H9 (cell line): ENCODE measurements at regions not wholly inside any gene's neighbourhood (a gene's known extent, or its start where the extent isn't known, plus 50 kb on each side); places are given as distances from the start of the nearest gene placed in this dataset.

Experiments used
- DNase-seq: peaks from one replicate; pipeline ENCODE4 v3.0.0-alpha.2; 2017
- H2AFZ ChIP-seq: one replicate; pipeline ENCODE4 v1.6.1; 2013; ENCODE audit warnings: mild to moderate bottlenecking, low read length, control low read depth, moderate library complexity
- H2AK5ac ChIP-seq: 2 replicates; pipeline ENCODE4 v1.6.1; 2013; ENCODE audit warnings: low read length, control low read depth, mixed read lengths; ENCODE audit not compliant: insufficient read length
- H2BK120ac ChIP-seq: one replicate; pipeline ENCODE4 v1.6.1; 2013; ENCODE audit warnings: low read depth, mild to moderate bottlenecking, low read length, control low read depth, inconsistent platforms; ENCODE audit not compliant: poor library complexity, severe bottlenecking
- H2BK12ac ChIP-seq: 2 replicates; pipeline ENCODE4 v1.6.1; 2013; ENCODE audit warnings: low read length, control low read depth, mixed read lengths, low read depth; ENCODE audit not compliant: insufficient read length
- H2BK15ac ChIP-seq: 2 replicates; pipeline ENCODE4 v1.6.1; 2013; ENCODE audit warnings: low read depth, low read length, control low read depth
- H2BK20ac ChIP-seq: one replicate; pipeline ENCODE4 v1.6.1; 2013; ENCODE audit warnings: low read depth, mild to moderate bottlenecking, low read length, control low read depth, inconsistent platforms; ENCODE audit not compliant: poor library complexity, severe bottlenecking
- H2BK5ac ChIP-seq: 2 replicates; pipeline ENCODE4 v1.6.1; 2013; ENCODE audit warnings: low read length, control low read depth, mixed read lengths; ENCODE audit not compliant: insufficient read length
- H3K14ac ChIP-seq: 2 replicates; pipeline ENCODE4 v1.6.1; 2013; ENCODE audit warnings: low read length, control low read depth; ENCODE audit not compliant: insufficient read depth
- H3K18ac ChIP-seq: 2 replicates; pipeline ENCODE4 v1.6.1; 2013; ENCODE audit warnings: low read depth, mild to moderate bottlenecking, mixed read lengths, low read length, control low read depth; ENCODE audit not compliant: insufficient read length
- H3K23ac ChIP-seq: 2 replicates; pipeline ENCODE4 v1.6.1; 2013; ENCODE audit warnings: low read length, control low read depth, mixed read lengths, low read depth; ENCODE audit not compliant: insufficient read length
- H3K23me2 ChIP-seq: 2 replicates; pipeline ENCODE4 v1.6.1; 2013; ENCODE audit warnings: low read depth, mild to moderate bottlenecking, mixed read lengths, low read length, control low read depth; ENCODE audit not compliant: insufficient read length, poor library complexity, severe bottlenecking
- H3K27ac ChIP-seq: 2 replicates; pipeline ENCODE4 v1.5.1; 2013; ENCODE audit warnings: low read length, control low read depth, mixed read lengths, low read depth; ENCODE audit not compliant: insufficient read length
- H3K27me3 ChIP-seq: 2 replicates; pipeline ENCODE4 v1.6.1; 2013; ENCODE audit warnings: low read length, control low read depth, inconsistent platforms; ENCODE audit not compliant: insufficient read depth
- H3K4ac ChIP-seq: 2 replicates; pipeline ENCODE4 v1.6.1; 2013; ENCODE audit warnings: low read depth, mild to moderate bottlenecking, control low read depth, inconsistent platforms, low read length, moderate library complexity
- H3K4me1 ChIP-seq: 2 replicates; pipeline ENCODE4 v1.6.1; 2013; ENCODE audit warnings: low read length, control low read depth, inconsistent platforms; ENCODE audit not compliant: insufficient read depth
- H3K4me2 ChIP-seq: 2 replicates; pipeline ENCODE4 v1.6.1; 2013; ENCODE audit warnings: low read length, control low read depth, mixed read lengths; ENCODE audit not compliant: insufficient read length, insufficient read depth
- H3K56ac ChIP-seq: 2 replicates; pipeline ENCODE4 v1.6.1; 2013; ENCODE audit warnings: low read depth, mild to moderate bottlenecking, mixed read lengths, low read length, control low read depth; ENCODE audit not compliant: insufficient read length
- H3K79me1 ChIP-seq: 2 replicates; pipeline ENCODE4 v1.6.1; 2013; ENCODE audit warnings: low read depth, mild to moderate bottlenecking, moderate library complexity, low read length, control low read depth, inconsistent platforms; ENCODE audit not compliant: insufficient read depth, poor library complexity, severe bottlenecking
- H3K79me2 ChIP-seq: 2 replicates; pipeline ENCODE4 v1.6.1; 2013; ENCODE audit warnings: low read length, control low read depth, inconsistent platforms; ENCODE audit not compliant: insufficient read depth
- H3K9ac ChIP-seq: 2 replicates; pipeline ENCODE4 v1.6.1; 2013; ENCODE audit warnings: low read length, control low read depth, mixed read lengths; ENCODE audit not compliant: insufficient read length; ENCODE audit errors: extremely low read depth
- H3K9me3 ChIP-seq: one replicate; pipeline ENCODE4 v1.6.1; 2013; ENCODE audit warnings: low read depth, low read length, inconsistent platforms; ENCODE audit not compliant: control insufficient read depth
- H3T11ph ChIP-seq: one replicate; pipeline ENCODE4 v1.6.1; 2013; ENCODE audit warnings: mild to moderate bottlenecking, low read length, control low read depth, inconsistent platforms
- H4K20me1 ChIP-seq: one replicate; pipeline ENCODE4 v1.6.1; 2013; ENCODE audit not compliant: control insufficient read depth, insufficient read length, insufficient read depth
- H4K5ac ChIP-seq: 2 replicates; pipeline ENCODE4 v1.6.1; 2013; ENCODE audit warnings: low read depth, mild to moderate bottlenecking, mixed read lengths, low read length, control low read depth; ENCODE audit not compliant: insufficient read length
- H4K8ac ChIP-seq: replicated peaks from 2 replicates; pipeline ENCODE4 v1.6.1; 2013; ENCODE audit warnings: low read length, control low read depth, mixed read lengths, low read depth; ENCODE audit not compliant: insufficient read length
- H4K91ac ChIP-seq: 2 replicates; pipeline ENCODE4 v1.6.1; 2013; ENCODE audit warnings: low read depth, mild to moderate bottlenecking, moderate library complexity, mixed read lengths, low read length, control low read depth; ENCODE audit not compliant: insufficient read length
- H3K27ac Mint-ChIP-seq, 3 experiments: 2 replicates in 2 of 3; 3 replicates in 1 of 3; pipeline ENCODE4 v1.8.0; 2020 to 2021; ENCODE audit warnings: mixed read lengths in 3 of 3, mild to moderate bottlenecking in 1 of 3, moderate library complexity in 1 of 3
- H3K27me3 Mint-ChIP-seq: 2 replicates; pipeline ENCODE4 v1.8.0; 2021; ENCODE audit warnings: low read depth, mild to moderate bottlenecking, moderate library complexity, mixed read lengths
- H3K36me3 Mint-ChIP-seq, 3 experiments: 2 replicates in 2 of 3; 3 replicates in 1 of 3; pipeline ENCODE4 v1.8.0; 2020 to 2021; ENCODE audit warnings: low read depth in 3 of 3, mixed read lengths in 3 of 3; ENCODE audit not compliant: insufficient read depth in 1 of 3
- H3K4me1 Mint-ChIP-seq, 2 experiments: 2 replicates each; pipeline ENCODE4 v1.8.0; 2020; ENCODE audit warnings: mixed read lengths in 2 of 2
- H3K4me3 Mint-ChIP-seq, 2 experiments: 2 replicates in 1 of 2; 3 replicates in 1 of 2; pipeline ENCODE4 v1.8.0; 2020 to 2021; ENCODE audit warnings: mild to moderate bottlenecking in 2 of 2, mixed read lengths in 2 of 2, moderate library complexity in 1 of 2
- H3K9me3 Mint-ChIP-seq, 2 experiments: 2 replicates in 1 of 2; 3 replicates in 1 of 2; pipeline ENCODE4 v1.8.0; 2020; ENCODE audit warnings: mild to moderate bottlenecking in 2 of 2, mixed read lengths in 2 of 2, moderate library complexity in 1 of 2
- WGBS: extraction: QIAGEN DNeasy Blood & Tissue Kit; methylation state at CpG from one replicate; pipeline ENCODE4 v1.1.7; 2013; ENCODE audit warnings: missing lambda C conversion rate, low lambda C conversion rate, mixed read lengths; ENCODE audit not compliant: insufficient read length; ENCODE audit errors: extremely low coverage; 5-methylcytosine and 5-hydroxymethylcytosine counted together
- TF ChIP-seq, protein P1 (sequence below): fragments of 200-600 bp; sonication (generic); conservative IDR thresholded peaks from 3 replicates; pipeline ENCODE4 v1.8.0; 2021; ENCODE audit warnings: antibody characterized with exemption, mild to moderate bottlenecking

DNA sequence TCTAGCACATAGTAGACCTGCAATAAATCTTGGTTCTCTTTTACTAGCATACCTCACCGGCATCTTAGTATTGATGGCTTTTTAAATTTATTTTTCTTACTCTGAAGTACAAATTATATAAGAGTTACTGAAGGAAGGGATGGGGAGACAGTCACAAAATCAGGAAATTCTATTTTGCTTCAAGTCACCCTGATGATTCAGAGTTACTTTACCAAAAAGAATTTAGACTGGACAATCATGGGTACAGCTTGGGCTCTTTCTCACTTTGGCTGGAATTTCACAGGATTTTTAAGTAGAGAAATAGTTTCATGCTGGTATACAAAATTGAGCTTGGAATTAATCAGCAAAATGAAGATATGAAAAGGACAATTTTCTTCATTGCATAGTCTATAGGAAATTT, 919.2 kb downstream of the METTL15 start:
- Histone ChIP-seq H3T11ph (no peak overlapping the region), H3K14ac (no peak overlapping the region), H3K27me3 (no peaks in the 10 kb centered on the region), H3K27ac (no peak overlapping the region), H2BK20ac (no peak overlapping the region), H2BK5ac (no peak overlapping the region), H2BK15ac (no peak overlapping the region), H3K9ac (no peak overlapping the region), H2AFZ (no peak overlapping the region), H3K79me2 (no peaks in the 10 kb centered on the region), H3K4me1 (no peaks in the 10 kb centered on the region), H3K79me1 (no peaks in the 10 kb centered on the region), H3K23ac (no peak overlapping the region), H3K56ac (no peak overlapping the region), H4K20me1 (no peaks in the 10 kb centered on the region), H3K9me3 (no peaks in the 10 kb centered on the region), H4K8ac (no peak overlapping the region), H3K23me2 (no peaks in the 10 kb centered on the region), H3K4me2 (no peak overlapping the region), H2AK5ac (no peak overlapping the region), H2BK120ac (no peak overlapping the region), H4K91ac (no peak overlapping the region), H3K18ac (no peak overlapping the region), H3K4ac (no peak overlapping the region), H4K5ac (no peak overlapping the region), H2BK12ac (no peak overlapping the region)
- Mint-ChIP-seq H3K4me3 (no peak overlapping the region), H3K36me3 (peaks cover 6 to 17% (median 11%) of the 10 kb centered on the region in 3 experiments; a peak in 6 of 7 replicates), H3K4me1 (no peaks in the 10 kb centered on the region), H3K27me3 (no peaks in the 10 kb centered on the region), H3K9me3 (peaks cover 21 to 24% of the 10 kb centered on the region in 2 experiments), H3K27ac (no peak overlapping the region; a peak in 1 of 7 replicates)
- DNase-seq = no peak
- TF ChIP-seq, protein P1, sequence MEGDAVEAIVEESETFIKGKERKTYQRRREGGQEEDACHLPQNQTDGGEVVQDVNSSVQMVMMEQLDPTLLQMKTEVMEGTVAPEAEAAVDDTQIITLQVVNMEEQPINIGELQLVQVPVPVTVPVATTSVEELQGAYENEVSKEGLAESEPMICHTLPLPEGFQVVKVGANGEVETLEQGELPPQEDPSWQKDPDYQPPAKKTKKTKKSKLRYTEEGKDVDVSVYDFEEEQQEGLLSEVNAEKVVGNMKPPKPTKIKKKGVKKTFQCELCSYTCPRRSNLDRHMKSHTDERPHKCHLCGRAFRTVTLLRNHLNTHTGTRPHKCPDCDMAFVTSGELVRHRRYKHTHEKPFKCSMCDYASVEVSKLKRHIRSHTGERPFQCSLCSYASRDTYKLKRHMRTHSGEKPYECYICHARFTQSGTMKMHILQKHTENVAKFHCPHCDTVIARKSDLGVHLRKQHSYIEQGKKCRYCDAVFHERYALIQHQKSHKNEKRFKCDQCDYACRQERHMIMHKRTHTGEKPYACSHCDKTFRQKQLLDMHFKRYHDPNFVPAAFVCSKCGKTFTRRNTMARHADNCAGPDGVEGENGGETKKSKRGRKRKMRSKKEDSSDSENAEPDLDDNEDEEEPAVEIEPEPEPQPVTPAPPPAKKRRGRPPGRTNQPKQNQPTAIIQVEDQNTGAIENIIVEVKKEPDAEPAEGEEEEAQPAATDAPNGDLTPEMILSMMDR = no peak
- WGBS = no CpG with 5 or more reads among the region's 1 CpG
